RWPE2 (cell line): ENCODE measurements at regions not wholly inside any gene's neighbourhood (a gene's known extent, or its start where the extent isn't known, plus 50 kb on each side); places are given as distances from the start of the nearest gene placed in this dataset.
A peak's percentile ranks its signal among the peaks of the same experiment; 100 is the strongest.
"Not testable (repeated sequence)": the region's sequence is repeated elsewhere in the genome, so short reads cannot be mapped to it uniquely, and the experiment has no call there.

Experiments used
- ATAC-seq: fragments of 200-7000 bp; cut with Tn5 transposase; 3 replicates; pipeline ENCODE4 v1.9.1; 2021; ENCODE audit warnings: low read depth
- DNase-seq: peaks from one replicate; pipeline ENCODE4 v3.0.0-alpha.2; 2020; ENCODE audit warnings: low spot score
- H3K27ac ChIP-seq: fragments of 450-650 bp; 2 replicates; pipeline ENCODE4 v1.5.1; 2017; ENCODE audit warnings: mild to moderate bottlenecking; ENCODE audit not compliant: poor library complexity, severe bottlenecking
- H3K27me3 ChIP-seq: fragments of 250-450 bp; sonication (Bioruptor Pico); 2 replicates; pipeline ENCODE4 v1.5.1; 2021; ENCODE audit warnings: mild to moderate bottlenecking, moderate library complexity; ENCODE audit not compliant: insufficient read depth, poor library complexity, severe bottlenecking
- H3K36me3 ChIP-seq: fragments of 250-450 bp; sonication (Bioruptor Pico); 2 replicates; pipeline ENCODE4 v1.5.1; 2020; ENCODE audit warnings: low read depth, mild to moderate bottlenecking, moderate library complexity
- H3K4me1 ChIP-seq: fragments of 250-450 bp; sonication (Bioruptor Pico); 2 replicates; pipeline ENCODE4 v1.5.1; 2021; ENCODE audit warnings: mild to moderate bottlenecking, moderate library complexity; ENCODE audit not compliant: insufficient read depth, poor library complexity, severe bottlenecking
- H3K4me3 ChIP-seq: fragments of 250-450 bp; sonication (Bioruptor Pico); 2 replicates; pipeline ENCODE4 v1.5.1; 2021; ENCODE audit warnings: mild to moderate bottlenecking, moderate library complexity; ENCODE audit not compliant: severe bottlenecking
- H3K9me3 ChIP-seq: fragments of 250-450 bp; sonication (Bioruptor Pico); 2 replicates; pipeline ENCODE4 v1.5.1; 2021; ENCODE audit warnings: mild to moderate bottlenecking, moderate library complexity; ENCODE audit not compliant: severe bottlenecking
- CTCF ChIP-seq: fragments of 450-650 bp; IDR thresholded peaks from one replicate; pipeline ENCODE4 v1.5.1; 2017; ENCODE audit warnings: mild to moderate bottlenecking, moderate library complexity; ENCODE audit not compliant: poor library complexity, severe bottlenecking

- Histone ChIP-seq H3K27ac (no peak overlapping the region), H3K4me3 (no peak overlapping the region), H3K4me1 (no peaks in the 10 kb centered on the region), H3K36me3 (no peaks in the 10 kb centered on the region), H3K9me3 (no peaks in the 10 kb centered on the region), H3K27me3 (no peaks in the 10 kb centered on the region)
- ATAC-seq (no peak), DNase-seq (no peak)
- no peak for TF ChIP-seq CTCF
These were observed 152.6 kb upstream of the EPHA4 start for GRCh38 chr2:221724631-221725203.

DNA sequence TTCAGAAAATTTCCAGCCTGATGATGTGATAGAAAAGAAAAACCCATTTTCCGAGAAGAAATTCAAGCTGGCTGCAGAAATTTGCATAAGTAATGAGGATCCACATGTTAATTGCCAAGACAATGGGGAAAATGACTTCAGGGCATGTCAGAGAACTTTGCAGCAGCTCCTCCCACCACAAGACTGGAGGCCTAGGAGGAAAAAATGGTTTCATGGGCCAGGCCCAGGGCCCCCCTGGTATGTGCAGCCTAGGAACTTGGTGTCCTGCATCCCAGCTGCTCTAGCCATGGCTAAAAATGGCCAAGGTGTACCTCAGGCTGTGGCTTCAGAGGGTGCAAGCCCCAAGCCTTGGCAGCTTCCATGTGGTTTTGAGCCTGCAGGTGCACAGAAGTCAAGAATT, 152.0 kb upstream of the EPHA4 start:
- not testable (repeated sequence) for H3K4me3 ChIP-seq, H3K27ac ChIP-seq, H3K4me1 ChIP-seq, H3K9me3 ChIP-seq, ATAC-seq, DNase-seq, H3K36me3 ChIP-seq, H3K27me3 ChIP-seq

DNA sequence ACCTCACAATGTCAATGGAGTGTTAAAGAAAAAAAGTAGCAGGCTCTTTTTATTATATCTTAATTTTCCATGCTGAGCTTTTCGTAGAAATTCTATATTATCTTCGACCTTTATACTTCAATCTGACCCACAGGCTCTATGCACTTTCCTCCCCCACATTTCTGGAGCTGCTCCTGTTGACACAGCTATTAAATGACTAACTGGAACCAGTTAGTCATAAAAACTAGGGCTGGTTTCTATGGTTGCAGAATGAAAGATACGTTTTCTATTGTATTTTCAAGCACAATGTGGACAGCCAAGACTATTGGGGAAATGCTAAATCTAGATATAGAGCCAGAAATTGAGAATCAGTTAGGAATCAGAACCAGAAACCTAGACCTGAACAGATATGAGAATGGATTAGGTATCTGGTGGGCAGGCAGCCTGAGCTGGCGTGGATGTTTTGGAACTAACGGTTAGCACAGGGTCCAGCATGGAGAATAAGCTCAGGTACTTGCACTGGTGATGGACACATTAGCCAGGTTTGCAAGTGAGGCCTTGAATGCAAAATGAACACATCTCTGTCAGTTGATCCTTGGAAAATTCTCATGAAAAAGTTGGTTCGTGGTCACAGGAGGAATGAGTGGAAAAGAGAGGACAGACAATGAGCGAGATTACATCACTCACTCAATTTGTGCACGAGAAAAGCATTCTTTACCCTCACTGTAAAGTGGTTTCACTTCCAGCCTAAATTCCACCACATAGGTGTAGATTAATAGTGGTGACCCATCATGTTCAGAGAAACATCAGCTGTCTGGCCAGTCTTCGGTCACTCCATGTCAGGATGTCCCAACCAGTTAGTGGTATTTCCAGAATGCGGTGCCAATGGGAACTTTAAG, 144.6 kb upstream of the EPHA4 start:
- no peak overlapping the region for H3K4me3 ChIP-seq
- H3K27me3 ChIP-seq: no peaks in the 10 kb centered on the region
- no peaks in the 10 kb centered on the region for H3K36me3 ChIP-seq
- TF ChIP-seq CTCF: no peak
- peaks cover 8% of the 10 kb centered on the region for H3K4me1 ChIP-seq
- no peaks in the 10 kb centered on the region for H3K9me3 ChIP-seq
- DNase-seq: no peak
- H3K27ac ChIP-seq: no peak overlapping the region
- peak; percentile 76; the same call in 2 of the 3 replicates for ATAC-seq

GRCh38 chr2:221715523-221716247, 143.6 kb upstream of the EPHA4 start:
- no peaks in the 10 kb centered on the region for H3K36me3 ChIP-seq
- ATAC-seq (no peak), DNase-seq (no peak)
- TF ChIP-seq CTCF: no peak
- H3K4me1 ChIP-seq: peaks cover 8% of the 10 kb centered on the region
- no peaks in the 10 kb centered on the region for H3K27me3 ChIP-seq
- H3K9me3 ChIP-seq: no peaks in the 10 kb centered on the region
- no peak overlapping the region for H3K4me3 ChIP-seq
- H3K27ac ChIP-seq: no peak overlapping the region

GRCh38 chr2:221710744-221711143, 138.6 kb upstream of the EPHA4 start:
- Histone ChIP-seq H3K27ac (no peak overlapping the region), H3K4me3 (no peak overlapping the region), H3K36me3 (no peaks in the 10 kb centered on the region), H3K27me3 (no peaks in the 10 kb centered on the region), H3K9me3 (no peaks in the 10 kb centered on the region), H3K4me1 (no peaks in the 10 kb centered on the region)
- no peak for ATAC-seq
- no peak for DNase-seq
- TF ChIP-seq CTCF: no peak
